ENCODE measurements at regions not wholly inside any gene's neighbourhood (a gene's known extent, or its start where the extent isn't known, plus 50 kb on each side); places are given as distances from the start of the nearest gene placed in this dataset.

GRCh38 chr10:3909339-3909738, 124.3 kb upstream of the KLF6 start:
- Mint-ChIP-seq H3K4me3 (no peak overlapping the region), H3K27me3 (no peaks in the 10 kb centered on the region), H3K36me3 (no peaks in the 10 kb centered on the region), H3K4me1 (ENCODE audit: low read depth) (no peaks in the 10 kb centered on the region), H3K9me3 (ENCODE audit: low read depth) (no peaks in the 10 kb centered on the region), H3K27ac (no peak overlapping the region)

GRCh38 chr10:3908183-3908582, 123.2 kb upstream of the KLF6 start:
- Mint-ChIP-seq H3K4me3 (no peak overlapping the region), H3K9me3 (ENCODE audit: low read depth) (no peaks in the 10 kb centered on the region), H3K4me1 (ENCODE audit: low read depth) (no peaks in the 10 kb centered on the region), H3K36me3 (no peaks in the 10 kb centered on the region), H3K27ac (no peak overlapping the region), H3K27me3 (no peaks in the 10 kb centered on the region)

GRCh38 chr10:3907514-3907913, 122.5 kb upstream of the KLF6 start:
- no peak overlapping the region for H3K27ac Mint-ChIP-seq
- H3K27me3 Mint-ChIP-seq, result no peaks in the 10 kb centered on the region
- no peaks in the 10 kb centered on the region for H3K36me3 Mint-ChIP-seq
- H3K4me3 Mint-ChIP-seq, result no peak overlapping the region
- peaks cover 3% of the 10 kb centered on the region for H3K4me1 Mint-ChIP-seq (ENCODE audit: low read depth)
- no peaks in the 10 kb centered on the region for H3K9me3 Mint-ChIP-seq (ENCODE audit: low read depth)

- Mint-ChIP-seq H3K27ac (no peak overlapping the region), H3K4me3 (no peak overlapping the region), H3K27me3 (no peaks in the 10 kb centered on the region), H3K9me3 (ENCODE audit: low read depth) (no peaks in the 10 kb centered on the region), H3K4me1 (ENCODE audit: low read depth) (peaks cover 8% of the 10 kb centered on the region), H3K36me3 (no peaks in the 10 kb centered on the region)
These were observed 121.6 kb upstream of the KLF6 start for GRCh38 chr10:3906511-3907111.

- no peak overlapping the region for H3K4me3 Mint-ChIP-seq
- H3K27ac Mint-ChIP-seq, result no peak overlapping the region
- H3K27me3 Mint-ChIP-seq, result no peaks in the 10 kb centered on the region
- H3K4me1 Mint-ChIP-seq (ENCODE audit: low read depth), result peaks cover 10% of the 10 kb centered on the region
- no peaks in the 10 kb centered on the region for H3K9me3 Mint-ChIP-seq (ENCODE audit: low read depth)
- no peaks in the 10 kb centered on the region for H3K36me3 Mint-ChIP-seq
These were observed 119.5 kb upstream of the KLF6 start for GRCh38 chr10:3904419-3904960.

GRCh38 chr10:3902809-3903410, 117.9 kb upstream of the KLF6 start:
- H3K4me3 Mint-ChIP-seq, result no peak overlapping the region
- H3K36me3 Mint-ChIP-seq, result no peaks in the 10 kb centered on the region
- H3K4me1 Mint-ChIP-seq (ENCODE audit: low read depth), result peaks cover 10% of the 10 kb centered on the region
- H3K27me3 Mint-ChIP-seq, result no peaks in the 10 kb centered on the region
- H3K9me3 Mint-ChIP-seq (ENCODE audit: low read depth), result no peaks in the 10 kb centered on the region
- H3K27ac Mint-ChIP-seq, result peak overlapping the region; percentile 41

GRCh38 chr10:3902054-3902808, 117.2 kb upstream of the KLF6 start:
- Mint-ChIP-seq H3K4me1 (ENCODE audit: low read depth) (peaks cover 10% of the 10 kb centered on the region), H3K9me3 (ENCODE audit: low read depth) (no peaks in the 10 kb centered on the region), H3K27me3 (no peaks in the 10 kb centered on the region), H3K27ac (no peak overlapping the region), H3K36me3 (no peaks in the 10 kb centered on the region), H3K4me3 (no peak overlapping the region)

- no peaks in the 10 kb centered on the region for H3K27me3 Mint-ChIP-seq
- no peak overlapping the region for H3K4me3 Mint-ChIP-seq
- no peak overlapping the region for H3K27ac Mint-ChIP-seq
- peaks cover 10% of the 10 kb centered on the region for H3K4me1 Mint-ChIP-seq (ENCODE audit: low read depth)
- H3K9me3 Mint-ChIP-seq (ENCODE audit: low read depth), result no peaks in the 10 kb centered on the region
- H3K36me3 Mint-ChIP-seq, result no peaks in the 10 kb centered on the region
These were observed 116.4 kb upstream of the KLF6 start for GRCh38 chr10:3901370-3901769.

GRCh38 chr10:3900391-3900790, 115.4 kb upstream of the KLF6 start:
- H3K36me3 Mint-ChIP-seq, result no peaks in the 10 kb centered on the region
- H3K4me1 Mint-ChIP-seq (ENCODE audit: low read depth), result peaks cover 10% of the 10 kb centered on the region
- H3K27me3 Mint-ChIP-seq, result no peaks in the 10 kb centered on the region
- H3K27ac Mint-ChIP-seq, result no peak overlapping the region
- no peaks in the 10 kb centered on the region for H3K9me3 Mint-ChIP-seq (ENCODE audit: low read depth)
- H3K4me3 Mint-ChIP-seq, result no peak overlapping the region

- Mint-ChIP-seq H3K27ac (no peak overlapping the region), H3K27me3 (no peaks in the 10 kb centered on the region), H3K4me3 (no peak overlapping the region), H3K4me1 (ENCODE audit: low read depth) (peaks cover 14% of the 10 kb centered on the region), H3K9me3 (ENCODE audit: low read depth) (no peaks in the 10 kb centered on the region), H3K36me3 (no peaks in the 10 kb centered on the region)
These were observed 113.8 kb upstream of the KLF6 start for GRCh38 chr10:3898821-3899220.

GRCh38 chr10:3897156-3897555, 112.1 kb upstream of the KLF6 start:
- Mint-ChIP-seq H3K9me3 (ENCODE audit: low read depth) (no peaks in the 10 kb centered on the region), H3K27ac (no peak overlapping the region), H3K4me1 (ENCODE audit: low read depth) (peaks cover 21% of the 10 kb centered on the region)

GRCh38 chr10:3896161-3896560, 111.2 kb upstream of the KLF6 start:
- no peak overlapping the region for H3K4me3 Mint-ChIP-seq
- no peak overlapping the region for H3K27ac Mint-ChIP-seq
- no peaks in the 10 kb centered on the region for H3K27me3 Mint-ChIP-seq
- H3K4me1 Mint-ChIP-seq (ENCODE audit: low read depth), result peaks cover 22% of the 10 kb centered on the region
- H3K36me3 Mint-ChIP-seq, result no peaks in the 10 kb centered on the region
- H3K9me3 Mint-ChIP-seq (ENCODE audit: low read depth), result no peaks in the 10 kb centered on the region

More at GRCh38 chr10:3897156-3897555, 112.1 kb upstream of the KLF6 start:
- Mint-ChIP-seq H3K27me3 (no peaks in the 10 kb centered on the region), H3K36me3 (no peaks in the 10 kb centered on the region), H3K4me3 (no peak overlapping the region)

GRCh38 chr10:3895045-3895631, 110.1 kb upstream of the KLF6 start:
- H3K4me3 Mint-ChIP-seq, result no peak overlapping the region
- no peaks in the 10 kb centered on the region for H3K9me3 Mint-ChIP-seq (ENCODE audit: low read depth)
- H3K4me1 Mint-ChIP-seq (ENCODE audit: low read depth), result peaks cover 22% of the 10 kb centered on the region
- no peaks in the 10 kb centered on the region for H3K36me3 Mint-ChIP-seq
- H3K27ac Mint-ChIP-seq, result no peak overlapping the region
- no peaks in the 10 kb centered on the region for H3K27me3 Mint-ChIP-seq

- no peak overlapping the region for H3K4me3 Mint-ChIP-seq
- H3K9me3 Mint-ChIP-seq (ENCODE audit: low read depth), result no peaks in the 10 kb centered on the region
- no peaks in the 10 kb centered on the region for H3K36me3 Mint-ChIP-seq
- H3K27ac Mint-ChIP-seq, result no peak overlapping the region
- H3K27me3 Mint-ChIP-seq, result no peaks in the 10 kb centered on the region
- peaks cover 22% of the 10 kb centered on the region for H3K4me1 Mint-ChIP-seq (ENCODE audit: low read depth)
These were observed 109.0 kb upstream of the KLF6 start for GRCh38 chr10:3893901-3894563.

Data from activated naive CD8-positive, alpha-beta T cell (primary cell).